Prostate gland (tissue), 2 donors: ENCODE measurements at regions not wholly inside any gene's neighbourhood (a gene's known extent, or its start where the extent isn't known, plus 50 kb on each side); places are given as distances from the start of the nearest gene placed in this dataset.

ENCODE experiments used
- POLR2A ChIP-seq: fragments of 450-650 bp; IDR thresholded peaks from one replicate; pipeline ENCODE4 v1.6.1; 2016; ENCODE audit warnings: antibody characterized with exemption, mild to moderate bottlenecking
- POLR2AphosphoS5 ChIP-seq: sonication (generic); formaldehyde crosslinking; IDR thresholded peaks from one replicate; pipeline ENCODE4 v1.6.1; 2017; ENCODE audit warnings: antibody characterized with exemption
- TF ChIP-seq, protein P1 (sequence below), 4 experiments: fragments of 200-600 bp in 2 of 4; fragments of 450-650 bp in 2 of 4; sonication (generic) in 2 of 4; IDR thresholded peaks; 1 replicate in 3 of 4; 2 replicates in 1 of 4; pipeline ENCODE4 v1.5.1; 2016 to 2019; ENCODE audit warnings: antibody characterized with exemption in 4 of 4, mild to moderate bottlenecking in 2 of 4, moderate library complexity in 2 of 4

DNA sequence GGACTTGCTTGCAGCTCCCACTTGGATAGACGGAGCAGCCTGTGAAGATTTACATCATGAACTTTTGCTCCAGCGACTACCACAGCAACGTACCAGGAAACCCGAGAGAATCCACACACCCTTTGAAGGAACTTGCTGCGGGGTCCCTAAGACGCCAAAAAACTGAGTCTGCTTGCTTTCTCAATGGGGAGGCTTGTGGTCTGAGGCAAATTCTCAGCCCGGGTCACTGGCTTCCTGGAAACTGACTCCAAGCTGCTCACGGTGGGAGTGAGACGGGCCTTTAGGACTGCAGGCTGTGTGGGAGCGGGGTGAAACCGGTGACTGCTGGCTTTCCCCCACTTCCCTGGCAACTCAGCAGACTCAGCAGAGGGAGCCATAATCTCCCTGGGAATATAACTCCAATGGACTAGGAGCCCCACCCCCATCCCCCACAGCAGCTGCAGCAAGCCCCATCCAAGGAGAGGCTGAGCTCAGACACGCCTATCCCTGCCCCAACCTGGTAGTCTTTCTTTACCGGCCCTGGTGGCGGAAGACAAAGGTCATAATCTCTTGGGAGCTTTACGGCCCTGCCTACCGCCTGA, 466.0 kb downstream of the CAAP1 start:
- TF ChIP-seq, protein P1, sequence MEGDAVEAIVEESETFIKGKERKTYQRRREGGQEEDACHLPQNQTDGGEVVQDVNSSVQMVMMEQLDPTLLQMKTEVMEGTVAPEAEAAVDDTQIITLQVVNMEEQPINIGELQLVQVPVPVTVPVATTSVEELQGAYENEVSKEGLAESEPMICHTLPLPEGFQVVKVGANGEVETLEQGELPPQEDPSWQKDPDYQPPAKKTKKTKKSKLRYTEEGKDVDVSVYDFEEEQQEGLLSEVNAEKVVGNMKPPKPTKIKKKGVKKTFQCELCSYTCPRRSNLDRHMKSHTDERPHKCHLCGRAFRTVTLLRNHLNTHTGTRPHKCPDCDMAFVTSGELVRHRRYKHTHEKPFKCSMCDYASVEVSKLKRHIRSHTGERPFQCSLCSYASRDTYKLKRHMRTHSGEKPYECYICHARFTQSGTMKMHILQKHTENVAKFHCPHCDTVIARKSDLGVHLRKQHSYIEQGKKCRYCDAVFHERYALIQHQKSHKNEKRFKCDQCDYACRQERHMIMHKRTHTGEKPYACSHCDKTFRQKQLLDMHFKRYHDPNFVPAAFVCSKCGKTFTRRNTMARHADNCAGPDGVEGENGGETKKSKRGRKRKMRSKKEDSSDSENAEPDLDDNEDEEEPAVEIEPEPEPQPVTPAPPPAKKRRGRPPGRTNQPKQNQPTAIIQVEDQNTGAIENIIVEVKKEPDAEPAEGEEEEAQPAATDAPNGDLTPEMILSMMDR (IDR thresholded peaks at IDR 0.05): no peak
- no peak for TF ChIP-seq POLR2A
- TF ChIP-seq POLR2AphosphoS5: no peak
